Fibroblast of the aortic adventitia (primary cell): ENCODE measurements at regions not wholly inside any gene's neighbourhood (a gene's known extent, or its start where the extent isn't known, plus 50 kb on each side); places are given as distances from the start of the nearest gene placed in this dataset.
"Not testable (repeated sequence)": the region's sequence is repeated elsewhere in the genome, so short reads cannot be mapped to it uniquely, and the experiment has no call there.

Experiments
- DNase-seq: peaks from one replicate; pipeline ENCODE4 v3.0.0-alpha.2; 2010; ENCODE audit warnings: low read depth
- H3K4me3 ChIP-seq: 2 replicates; pipeline ENCODE4 v1.5.1; 2011; ENCODE audit warnings: low read depth, mild to moderate bottlenecking, control low read depth, low read length, moderate library complexity
- TF ChIP-seq, protein P1 (sequence below): IDR thresholded peaks from 2 replicates; pipeline ENCODE4 v1.5.1; 2011; ENCODE audit warnings: mild to moderate bottlenecking, low read length, control low read depth, inconsistent platforms; ENCODE audit not compliant: insufficient read depth

DNA sequence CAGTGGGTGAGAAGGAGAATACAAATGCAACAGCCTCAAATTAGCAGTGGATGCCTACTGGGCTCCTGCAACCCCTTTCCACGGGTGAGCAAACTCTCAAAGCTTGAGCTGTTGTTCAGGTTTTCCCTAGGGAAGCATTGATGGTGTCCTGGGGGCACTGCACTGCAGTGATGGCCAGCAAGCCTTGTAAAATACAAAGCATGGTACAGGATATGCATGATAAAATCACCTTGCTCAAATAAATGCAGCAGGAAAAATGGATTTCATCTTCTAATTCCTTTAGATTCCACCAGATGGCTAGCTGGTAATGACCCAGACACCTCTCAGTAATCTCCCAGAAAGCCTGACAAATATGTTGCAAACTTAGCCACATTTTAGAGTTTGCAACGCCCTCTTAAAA lies 698.2 kb downstream of the TRIB2 start:
- no peak for DNase-seq
- TF ChIP-seq, protein P1, sequence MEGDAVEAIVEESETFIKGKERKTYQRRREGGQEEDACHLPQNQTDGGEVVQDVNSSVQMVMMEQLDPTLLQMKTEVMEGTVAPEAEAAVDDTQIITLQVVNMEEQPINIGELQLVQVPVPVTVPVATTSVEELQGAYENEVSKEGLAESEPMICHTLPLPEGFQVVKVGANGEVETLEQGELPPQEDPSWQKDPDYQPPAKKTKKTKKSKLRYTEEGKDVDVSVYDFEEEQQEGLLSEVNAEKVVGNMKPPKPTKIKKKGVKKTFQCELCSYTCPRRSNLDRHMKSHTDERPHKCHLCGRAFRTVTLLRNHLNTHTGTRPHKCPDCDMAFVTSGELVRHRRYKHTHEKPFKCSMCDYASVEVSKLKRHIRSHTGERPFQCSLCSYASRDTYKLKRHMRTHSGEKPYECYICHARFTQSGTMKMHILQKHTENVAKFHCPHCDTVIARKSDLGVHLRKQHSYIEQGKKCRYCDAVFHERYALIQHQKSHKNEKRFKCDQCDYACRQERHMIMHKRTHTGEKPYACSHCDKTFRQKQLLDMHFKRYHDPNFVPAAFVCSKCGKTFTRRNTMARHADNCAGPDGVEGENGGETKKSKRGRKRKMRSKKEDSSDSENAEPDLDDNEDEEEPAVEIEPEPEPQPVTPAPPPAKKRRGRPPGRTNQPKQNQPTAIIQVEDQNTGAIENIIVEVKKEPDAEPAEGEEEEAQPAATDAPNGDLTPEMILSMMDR = no peak
- no peak overlapping the region for H3K4me3 ChIP-seq

DNA sequence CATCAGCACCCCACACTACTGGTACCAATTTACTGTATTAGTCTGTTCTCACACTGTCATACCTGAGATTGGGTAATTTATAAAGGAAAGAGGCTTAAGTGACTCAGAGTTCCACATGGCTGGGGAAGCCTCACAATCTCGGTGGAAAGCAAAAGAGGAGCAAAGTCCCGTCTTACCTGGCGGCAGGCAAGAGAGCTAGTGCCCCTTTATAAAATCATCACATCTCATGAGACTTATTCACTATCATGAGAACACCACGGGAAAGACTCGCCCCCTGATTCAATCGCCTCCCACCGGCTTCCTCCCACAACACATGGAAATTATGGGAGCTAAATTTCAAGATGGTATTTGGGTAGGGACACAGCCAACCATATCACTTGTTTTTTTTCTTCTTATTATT lies 717.2 kb downstream of the TRIB2 start:
- no peak for DNase-seq
- TF ChIP-seq, protein P1 = no peak
- no peak overlapping the region for H3K4me3 ChIP-seq

DNA sequence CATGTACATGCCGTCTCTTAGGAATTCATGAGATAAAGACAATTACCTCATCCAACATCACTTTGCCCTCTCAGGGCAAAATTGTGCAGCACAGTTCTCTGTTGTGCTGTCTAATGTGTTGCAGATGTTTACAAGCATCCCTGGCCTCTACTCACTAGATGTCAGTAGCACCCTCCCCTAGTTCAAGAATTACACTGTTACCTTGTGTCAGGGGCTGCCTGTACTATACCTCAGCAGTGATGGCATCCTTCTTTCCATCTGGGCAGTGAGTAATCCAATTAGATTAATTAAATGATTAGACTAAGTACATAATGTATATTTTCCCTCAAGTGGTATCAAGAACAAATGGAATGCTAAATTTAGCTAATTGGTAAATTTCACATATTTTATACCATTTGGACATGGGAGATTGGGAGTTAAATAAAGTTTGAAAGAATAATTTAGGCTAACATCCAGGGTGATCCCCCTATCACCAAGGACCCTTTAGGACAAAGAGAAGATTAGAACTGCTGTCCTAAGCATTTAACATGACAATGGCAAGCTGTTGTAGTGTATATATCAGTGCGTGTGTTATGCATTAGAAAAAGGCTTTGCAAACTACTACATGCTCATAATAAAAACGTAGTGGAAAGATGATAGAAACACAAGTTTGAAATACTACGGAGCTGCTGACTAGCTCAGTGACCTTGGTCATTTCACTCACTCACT lies 727.0 kb downstream of the TRIB2 start:
- not testable (repeated sequence) for H3K4me3 ChIP-seq, DNase-seq

DNA sequence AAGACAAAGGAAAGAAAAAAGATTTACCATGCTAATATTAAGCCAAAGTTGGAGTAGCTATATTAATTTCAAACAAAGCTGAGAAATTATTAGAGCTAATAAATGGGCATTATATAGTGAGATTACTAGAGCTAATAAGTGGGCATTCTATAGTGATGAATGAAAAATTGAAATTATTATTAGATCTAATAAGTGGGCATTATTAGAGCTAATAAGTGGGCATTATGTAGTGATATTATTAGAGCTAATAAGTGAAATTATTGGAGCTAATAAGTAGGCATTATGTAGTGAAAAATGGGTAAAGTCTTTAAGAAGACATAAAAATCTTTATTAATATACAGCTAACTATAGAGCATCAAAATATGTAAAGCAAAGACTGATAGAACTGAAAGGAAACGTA lies 745.7 kb downstream of the TRIB2 start:
- DNase-seq = no peak
- no peak overlapping the region for H3K4me3 ChIP-seq

DNA sequence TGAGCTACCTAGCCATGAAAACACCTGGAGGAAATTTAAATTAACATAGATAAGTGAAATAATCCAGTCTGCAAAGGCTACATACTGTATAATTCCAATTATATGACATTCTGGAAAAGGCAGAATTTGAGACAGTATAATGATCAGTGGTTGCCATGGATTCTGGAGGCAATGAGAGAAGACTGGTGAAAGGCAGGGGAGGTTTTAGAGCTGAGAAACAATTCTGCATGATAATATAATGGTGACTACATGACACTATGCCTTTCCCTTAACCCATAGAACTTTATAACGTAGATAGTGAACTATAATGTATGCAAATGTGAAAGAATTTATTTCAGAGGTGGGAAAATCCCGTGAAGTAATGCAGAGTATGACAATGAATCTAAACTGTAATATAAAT lies 749.3 kb downstream of the TRIB2 start:
- TF ChIP-seq, protein P1 = no peak
- DNase-seq = no peak
- H3K4me3 ChIP-seq = no peak overlapping the region

More for the DNA sequence above, 745.7 kb downstream of the TRIB2 start:
- TF ChIP-seq, protein P1 = no peak

DNA sequence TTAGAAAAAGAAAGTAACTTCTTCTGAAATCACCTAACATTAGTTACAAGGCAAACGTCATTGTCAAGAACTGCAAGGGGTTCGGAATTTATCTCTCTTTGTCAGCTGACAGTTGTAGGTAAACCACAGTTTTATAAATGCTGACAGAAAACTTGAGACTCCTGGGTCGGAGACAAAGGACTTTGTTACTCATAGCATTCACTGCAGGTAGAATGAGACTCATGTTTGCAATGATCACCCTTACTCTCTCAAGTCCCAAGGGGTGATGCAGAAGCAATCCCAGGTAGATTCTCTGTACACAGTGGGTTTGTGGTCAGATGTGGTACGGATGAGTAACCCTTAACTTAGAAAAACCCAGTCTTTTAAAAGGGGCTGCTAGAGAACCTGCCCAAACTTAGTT lies 757.8 kb downstream of the TRIB2 start:
- no peak overlapping the region for H3K4me3 ChIP-seq
- TF ChIP-seq, protein P1 = no peak
- DNase-seq = no peak

DNA sequence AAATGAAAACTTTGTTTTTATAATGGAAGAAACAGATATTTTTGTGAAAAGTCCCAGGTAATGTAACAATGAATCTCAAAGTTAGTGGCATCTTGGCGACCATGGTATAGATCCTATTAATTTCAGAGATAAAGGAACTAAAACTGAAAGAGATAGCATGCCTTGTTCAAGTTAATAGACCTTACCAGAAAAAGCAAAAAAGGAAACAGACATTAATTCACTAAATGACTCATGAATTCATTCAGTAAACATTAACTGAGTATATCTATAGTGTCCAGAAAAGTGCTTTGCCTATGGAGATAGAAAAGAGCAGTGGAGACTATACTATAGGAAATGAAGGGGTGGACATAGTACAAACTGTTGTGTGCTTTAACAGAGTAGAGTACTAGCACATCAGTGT lies 763.3 kb downstream of the TRIB2 start:
- DNase-seq = no peak
- TF ChIP-seq, protein P1 = no peak
- no peak overlapping the region for H3K4me3 ChIP-seq
